Superior temporal gyrus (tissue), 1 donor: ENCODE measurements at regions not wholly inside any gene's neighbourhood (a gene's known extent, or its start where the extent isn't known, plus 50 kb on each side); places are given as distances from the start of the nearest gene placed in this dataset.
"Not testable (repeated sequence)": the region's sequence is repeated elsewhere in the genome, so short reads cannot be mapped to it uniquely, and the experiment has no call there.

Experiments
- DNase-seq: peaks from one replicate; pipeline ENCODE4 v3.0.0-alpha.2; 2016; ENCODE audit errors: extremely low spot score

GRCh38 chr2:137886083-137886831, 78.0 kb upstream of the HNMT start:
- DNase-seq = no peak

DNA sequence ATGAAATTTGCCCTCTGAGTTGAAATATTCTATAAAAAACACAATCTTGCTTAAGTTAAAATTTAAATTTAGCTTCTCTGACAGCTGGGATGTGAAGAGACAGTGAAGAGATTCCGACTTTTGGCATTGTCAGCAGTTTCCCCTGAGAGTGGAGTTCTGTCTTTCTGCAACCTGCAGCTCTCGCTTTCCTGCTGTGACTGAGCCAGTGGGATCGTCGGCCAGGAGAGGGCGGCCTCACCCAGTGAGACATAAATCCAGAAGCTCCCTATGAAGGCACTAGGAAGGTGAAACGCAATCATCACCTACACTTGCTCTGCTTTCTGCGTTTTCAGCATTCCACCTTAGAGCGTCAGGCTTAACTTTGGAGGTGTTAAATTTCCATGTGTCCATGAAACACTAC, 75.4 kb upstream of the HNMT start:
- no peak for DNase-seq

GRCh38 chr2:137892739-137893138, 71.5 kb upstream of the HNMT start:
- DNase-seq = no peak

DNA sequence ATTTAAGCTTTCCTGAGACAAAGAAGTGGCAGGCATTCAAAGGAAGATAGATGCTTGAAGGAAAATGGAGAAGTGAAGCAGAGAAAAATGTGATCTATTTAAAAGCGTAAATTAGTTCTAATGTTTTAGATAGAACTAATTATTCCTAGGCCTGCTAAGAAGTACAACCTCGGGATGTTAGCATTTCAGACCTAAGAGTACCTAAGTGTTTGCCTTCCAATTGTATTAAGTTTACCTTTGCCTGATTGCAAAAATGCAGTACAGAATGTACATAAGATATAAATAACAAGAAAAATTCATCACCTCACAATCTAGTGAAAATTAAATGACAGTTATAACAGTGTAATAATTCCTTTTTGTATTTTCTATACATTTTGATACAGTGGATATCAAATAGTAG, 71.1 kb upstream of the HNMT start:
- DNase-seq = no peak

DNA sequence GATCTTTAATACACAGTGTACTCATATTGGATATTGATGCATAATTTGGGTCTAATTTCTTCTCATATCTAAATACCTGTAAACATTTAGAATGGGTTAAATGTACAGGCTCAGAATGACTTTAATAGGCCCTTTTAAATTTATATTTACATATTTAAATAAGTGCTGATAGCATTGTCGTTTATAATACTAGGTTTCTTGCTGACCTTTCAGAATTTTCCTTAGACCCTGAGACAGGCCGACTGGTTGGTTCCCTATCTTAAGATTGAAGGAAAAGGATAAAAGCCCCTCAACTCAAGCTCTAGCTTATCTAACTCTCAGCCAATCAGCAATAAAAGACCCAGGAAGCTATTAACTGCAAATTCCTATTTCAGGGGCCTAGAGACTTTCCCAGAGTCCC, 67.8 kb upstream of the HNMT start:
- no peak for DNase-seq

DNA sequence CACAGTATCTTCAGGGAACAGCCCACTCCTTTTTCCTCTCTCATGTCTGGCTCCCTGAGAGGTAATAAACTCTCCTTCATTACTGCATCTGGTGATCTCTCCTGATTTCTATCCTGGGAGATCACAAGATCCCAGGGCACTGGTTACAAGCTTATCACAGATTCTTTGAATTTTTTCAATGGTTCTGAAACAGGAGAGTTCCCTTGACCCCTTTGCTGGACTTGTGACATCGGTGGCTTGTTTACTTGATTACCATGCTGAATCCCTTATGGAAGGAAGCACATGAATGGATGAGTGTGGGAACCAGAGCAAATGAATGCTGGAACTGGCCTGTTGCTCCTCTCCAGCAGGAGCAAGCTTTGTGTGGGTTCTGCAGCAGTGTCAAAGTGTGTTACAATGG, 67.2 kb upstream of the HNMT start:
- DNase-seq = no peak

GRCh38 chr2:137900421-137901141, 63.7 kb upstream of the HNMT start:
- DNase-seq = no peak

GRCh38 chr2:137910641-137911040, 53.6 kb upstream of the HNMT start:
- DNase-seq = peak; percentile 79

GRCh38 chr2:137912371-137912770, 51.9 kb upstream of the HNMT start:
- DNase-seq = no peak

DNA sequence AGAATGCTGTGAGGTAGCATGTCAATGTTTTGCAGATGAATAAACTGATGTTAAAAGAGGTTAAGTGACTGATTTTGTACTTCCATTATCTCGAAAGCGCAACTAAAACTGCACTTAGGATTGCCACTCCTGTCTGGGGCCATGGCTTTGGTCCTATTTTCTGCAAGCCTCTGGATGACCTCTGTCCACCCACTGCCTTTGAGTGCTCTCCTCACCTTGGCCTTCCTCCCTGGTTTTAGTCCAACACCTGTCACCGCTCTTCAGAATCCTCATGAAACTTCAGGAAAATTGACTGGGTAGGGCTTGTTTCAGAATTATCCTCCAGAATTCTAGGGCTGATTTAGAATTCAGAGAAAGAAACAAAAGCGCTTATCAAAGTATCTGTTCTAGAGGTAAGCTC, 51.1 kb upstream of the HNMT start:
- DNase-seq = no peak

DNA sequence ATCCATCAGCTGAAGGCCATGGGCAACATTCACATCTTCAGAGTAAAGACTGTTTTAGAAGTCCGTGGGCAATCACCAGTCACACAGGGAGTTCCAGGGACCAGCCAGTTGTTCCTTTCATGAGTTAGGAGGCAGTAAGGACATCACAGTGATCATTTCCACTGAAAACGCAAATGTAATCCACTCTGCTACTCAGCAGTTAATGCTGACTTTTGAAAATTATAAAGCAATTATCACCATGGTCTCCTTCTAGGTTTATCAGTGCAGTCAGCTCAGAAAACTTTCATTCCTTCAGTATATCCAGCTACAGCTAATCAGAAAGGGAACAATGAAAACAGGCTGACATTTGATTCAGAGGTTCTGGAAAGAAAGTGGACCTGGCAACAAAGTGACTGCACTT, 50.6 kb upstream of the HNMT start:
- DNase-seq = not testable (repeated sequence)
